Keratinocyte (primary cell): ENCODE measurements at regions not wholly inside any gene's neighbourhood (a gene's known extent, or its start where the extent isn't known, plus 50 kb on each side); places are given as distances from the start of the nearest gene placed in this dataset.

ENCODE experiments used
- DNase-seq: peaks from one replicate; pipeline ENCODE4 v3.0.0-alpha.2; 2011; ENCODE audit warnings: low read depth, missing footprints, low spot score
- FAIRE-seq: peaks from 2 replicates; lab custom pipeline; 2011; peaks lifted over from hg19 to GRCh38; lab: Jason Lieb, UNC
- H2AFZ ChIP-seq: 2 replicates; pipeline ENCODE4 v1.6.0; 2012; ENCODE audit warnings: low read length, control low read depth, inconsistent platforms; ENCODE audit not compliant: control insufficient read depth
- H3K27ac ChIP-seq: 2 replicates; pipeline ENCODE4 v1.5.1; 2011; ENCODE audit warnings: low read length; ENCODE audit not compliant: control insufficient read depth, insufficient read depth
- H3K27me3 ChIP-seq: 3 replicates; pipeline ENCODE4 v1.6.0; 2011; ENCODE audit warnings: low read length; ENCODE audit not compliant: control insufficient read depth, insufficient read depth; ENCODE audit errors: extremely low read depth
- H3K36me3 ChIP-seq, 2 experiments: 2 replicates in 1 of 2; 3 replicates in 1 of 2; pipeline ENCODE4 v1.5.1; 2011; ENCODE audit warnings: low read length in 2 of 2, mild to moderate bottlenecking in 1 of 2; ENCODE audit not compliant: control insufficient read depth in 2 of 2, insufficient read depth in 2 of 2; ENCODE audit errors: extremely low read depth in 1 of 2
- H3K4me1 ChIP-seq: 3 replicates; pipeline ENCODE4 v1.5.1; 2011; ENCODE audit warnings: low read length; ENCODE audit not compliant: control insufficient read depth, insufficient read depth; ENCODE audit errors: extremely low read depth
- H3K4me2 ChIP-seq: 3 replicates; pipeline ENCODE4 v1.6.0; 2011; ENCODE audit warnings: low read depth, low read length; ENCODE audit not compliant: control insufficient read depth, insufficient read depth; ENCODE audit errors: extremely low read depth
- H3K4me3 ChIP-seq, 3 experiments: fragments of 200-600 bp in 1 of 3; sonication (generic) in 1 of 3; 2 replicates in 2 of 3; 3 replicates in 1 of 3; pipeline ENCODE4 v1.5.1; 2011 to 2016; ENCODE audit warnings: low read length in 3 of 3, mild to moderate bottlenecking in 3 of 3, control low read depth in 2 of 3, inconsistent platforms in 1 of 3, low read depth in 1 of 3, mixed read lengths in 1 of 3, mixed run types in 1 of 3, moderate library complexity in 1 of 3; ENCODE audit not compliant: control insufficient read depth in 2 of 3, insufficient read depth in 2 of 3; ENCODE audit errors: extremely low read depth in 1 of 3
- H3K79me2 ChIP-seq: 2 replicates; pipeline ENCODE4 v1.6.0; 2012; ENCODE audit warnings: low read length; ENCODE audit not compliant: control insufficient read depth, insufficient read depth
- H3K9ac ChIP-seq: 3 replicates; pipeline ENCODE4 v1.6.0; 2011; ENCODE audit warnings: low read length; ENCODE audit not compliant: control insufficient read depth, insufficient read depth; ENCODE audit errors: extremely low read depth
- H3K9me1 ChIP-seq: 3 replicates; pipeline ENCODE4 v1.6.0; 2011; ENCODE audit warnings: low read length; ENCODE audit not compliant: control insufficient read depth, insufficient read depth; ENCODE audit errors: extremely low read depth
- H3K9me3 ChIP-seq: 2 replicates; pipeline ENCODE4 v1.5.1; 2012; ENCODE audit warnings: low read depth, low read length; ENCODE audit not compliant: control insufficient read depth
- H4K20me1 ChIP-seq: 3 replicates; pipeline ENCODE4 v1.6.0; 2011; ENCODE audit warnings: low read length; ENCODE audit not compliant: control insufficient read depth, insufficient read depth; ENCODE audit errors: extremely low read depth
- EZH2 ChIP-seq: IDR thresholded peaks from one replicate; pipeline ENCODE4 v1.6.1; 2012; ENCODE audit warnings: inconsistent platforms, mild to moderate bottlenecking, low read length, moderate library complexity
- dilution Hi-C: fragments of 300-500 bp; cut with MboI; formaldehyde crosslinking; loops from one replicate; pipeline ENCODE4 v1.7.0; 2020; ENCODE audit warnings: low sequenced_read_pairs; ENCODE audit not compliant: extremely low pct_ligation_motif_present
- TF ChIP-seq, protein P1 (sequence below), 3 experiments: IDR thresholded peaks in 1 of 3; conservative IDR thresholded peaks in 1 of 3; optimal IDR thresholded peaks in 1 of 3; 2 replicates in 2 of 3; 3 replicates in 1 of 3; pipeline versions ENCODE3 to v1.5.1; 2011; ENCODE audit warnings: low read length in 3 of 3, mild to moderate bottlenecking in 3 of 3, moderate library complexity in 2 of 3, control low read depth in 1 of 3, inconsistent platforms in 1 of 3; ENCODE audit not compliant: insufficient read depth in 2 of 3; ENCODE audit errors: extremely low read depth in 1 of 3

DNA sequence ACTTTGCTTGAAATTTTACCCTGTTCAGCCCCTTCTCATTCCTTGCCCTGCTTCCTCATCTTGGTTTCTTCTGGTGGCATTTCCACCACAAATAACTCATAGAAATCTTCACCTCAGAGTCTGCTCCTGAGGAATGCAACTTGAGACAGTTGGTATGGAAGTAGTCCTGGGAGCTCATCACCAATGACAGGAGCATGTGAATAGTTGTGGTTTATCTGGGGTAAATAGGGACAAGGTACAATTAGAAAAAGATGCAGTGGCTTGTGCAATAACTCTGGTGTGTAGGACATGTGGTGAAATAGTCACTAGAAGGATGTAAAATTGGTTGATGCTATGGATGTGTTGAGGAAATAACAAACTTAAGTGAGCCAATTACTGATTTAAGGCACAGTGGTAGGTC lies 72.7 kb upstream of the CHRNA7 start:
- no peak overlapping the region for H2AFZ ChIP-seq
- no peaks in the 10 kb centered on the region for H3K9me3 ChIP-seq
- no peak overlapping the region for H3K27ac ChIP-seq
- TF ChIP-seq, protein P1, sequence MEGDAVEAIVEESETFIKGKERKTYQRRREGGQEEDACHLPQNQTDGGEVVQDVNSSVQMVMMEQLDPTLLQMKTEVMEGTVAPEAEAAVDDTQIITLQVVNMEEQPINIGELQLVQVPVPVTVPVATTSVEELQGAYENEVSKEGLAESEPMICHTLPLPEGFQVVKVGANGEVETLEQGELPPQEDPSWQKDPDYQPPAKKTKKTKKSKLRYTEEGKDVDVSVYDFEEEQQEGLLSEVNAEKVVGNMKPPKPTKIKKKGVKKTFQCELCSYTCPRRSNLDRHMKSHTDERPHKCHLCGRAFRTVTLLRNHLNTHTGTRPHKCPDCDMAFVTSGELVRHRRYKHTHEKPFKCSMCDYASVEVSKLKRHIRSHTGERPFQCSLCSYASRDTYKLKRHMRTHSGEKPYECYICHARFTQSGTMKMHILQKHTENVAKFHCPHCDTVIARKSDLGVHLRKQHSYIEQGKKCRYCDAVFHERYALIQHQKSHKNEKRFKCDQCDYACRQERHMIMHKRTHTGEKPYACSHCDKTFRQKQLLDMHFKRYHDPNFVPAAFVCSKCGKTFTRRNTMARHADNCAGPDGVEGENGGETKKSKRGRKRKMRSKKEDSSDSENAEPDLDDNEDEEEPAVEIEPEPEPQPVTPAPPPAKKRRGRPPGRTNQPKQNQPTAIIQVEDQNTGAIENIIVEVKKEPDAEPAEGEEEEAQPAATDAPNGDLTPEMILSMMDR (optimal IDR thresholded peaks at IDR 0.05 in 1 of 3, IDR thresholded peaks at IDR 0.05 in 1 of 3, conservative IDR thresholded peaks at IDR 0.05 in 1 of 3; ENCODE audit: extremely low read depth in 1 of 3, insufficient read depth in 2 of 3, low read length in 3 of 3): no peak
- no peak for TF ChIP-seq EZH2
- dilution Hi-C loops: no loop called here
- H3K9ac ChIP-seq: no peak overlapping the region
- FAIRE-seq (no peak), DNase-seq (no peak)
- no peaks in the 10 kb centered on the region for H3K4me1 ChIP-seq
- no peaks in the 10 kb centered on the region for H3K9me1 ChIP-seq
- H3K36me3 ChIP-seq: no peaks in the 10 kb centered on the region
- H4K20me1 ChIP-seq: no peaks in the 10 kb centered on the region
- H3K27me3 ChIP-seq: no peaks in the 10 kb centered on the region
- H3K4me2 ChIP-seq: no peak overlapping the region
- no peaks in the 10 kb centered on the region for H3K79me2 ChIP-seq
- no peak overlapping the region for H3K4me3 ChIP-seq

DNA sequence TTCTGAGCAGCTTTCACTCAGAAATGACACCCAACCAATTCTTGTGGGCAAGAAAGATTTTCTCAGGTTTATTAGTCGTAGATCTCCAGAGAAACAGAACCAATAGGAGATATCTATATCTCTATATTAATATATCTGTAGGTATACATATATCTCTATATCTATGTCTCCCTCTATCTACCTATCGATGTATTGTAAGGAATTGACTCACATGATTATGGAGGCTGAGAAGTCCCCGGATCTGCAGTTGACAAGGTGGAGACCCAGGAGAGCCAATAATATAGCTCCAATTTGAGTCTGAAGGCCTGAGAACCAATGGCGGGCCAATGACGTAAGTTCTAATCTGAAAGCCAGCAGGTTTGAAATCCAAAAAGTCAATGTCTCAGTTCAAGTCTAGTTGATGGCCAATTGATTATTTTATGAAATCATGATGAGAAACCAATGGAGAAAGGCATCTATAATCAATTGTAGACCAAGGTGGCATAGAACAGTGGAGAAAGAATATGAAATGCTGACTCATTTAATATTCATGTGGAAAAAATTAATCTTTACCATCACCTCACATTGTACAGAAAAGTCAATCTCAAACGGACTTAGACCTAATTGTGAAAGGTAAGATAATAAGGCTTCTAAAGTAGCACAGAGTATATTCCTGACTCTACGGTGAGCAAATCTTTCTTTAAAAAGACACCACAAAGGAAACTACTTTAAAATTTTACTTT lies 65.6 kb upstream of the CHRNA7 start:
- H4K20me1 ChIP-seq: no peaks in the 10 kb centered on the region
- TF ChIP-seq, protein P1 (optimal IDR thresholded peaks at IDR 0.05 in 1 of 3, IDR thresholded peaks at IDR 0.05 in 1 of 3, conservative IDR thresholded peaks at IDR 0.05 in 1 of 3; ENCODE audit: extremely low read depth in 1 of 3, insufficient read depth in 2 of 3, low read length in 3 of 3): no peak
- TF ChIP-seq EZH2: no peak
- dilution Hi-C loops: no loop called here
- no peak overlapping the region for H3K4me3 ChIP-seq
- DNase-seq (no peak), FAIRE-seq (no peak)
- H3K4me1 ChIP-seq: no peaks in the 10 kb centered on the region
- H3K9me1 ChIP-seq: peaks cover 3% of the 10 kb centered on the region
- no peak overlapping the region for H3K4me2 ChIP-seq
- H2AFZ ChIP-seq: no peak overlapping the region
- H3K27ac ChIP-seq: no peak overlapping the region
- no peaks in the 10 kb centered on the region for H3K36me3 ChIP-seq
- no peaks in the 10 kb centered on the region for H3K9me3 ChIP-seq
- no peaks in the 10 kb centered on the region for H3K27me3 ChIP-seq
- H3K9ac ChIP-seq: no peak overlapping the region
- no peaks in the 10 kb centered on the region for H3K79me2 ChIP-seq
